Coronary artery (tissue), 2 donors: ENCODE measurements at regions not wholly inside any gene's neighbourhood (a gene's known extent, or its start where the extent isn't known, plus 50 kb on each side); places are given as distances from the start of the nearest gene placed in this dataset.

Experiments used
- DNase-seq: peaks from one replicate; pipeline ENCODE4 v3.0.0-alpha.2; 2017; ENCODE audit warnings: low spot score
- H3K27ac ChIP-seq, 2 donors: fragments of 200-600 bp; sonication (generic); one replicate each; pipeline ENCODE4 v1.5.1; 2016 to 2019
- H3K4me3 ChIP-seq: fragments of 200-600 bp; sonication (generic); 2 replicates; pipeline ENCODE4 v1.5.1; 2016; ENCODE audit warnings: mild to moderate bottlenecking, moderate library complexity
- TF ChIP-seq, protein P1 (sequence below): fragments of 200-600 bp; sonication (generic); IDR thresholded peaks from one replicate; pipeline ENCODE4 v1.5.1; 2019; ENCODE audit warnings: antibody characterized with exemption

DNA sequence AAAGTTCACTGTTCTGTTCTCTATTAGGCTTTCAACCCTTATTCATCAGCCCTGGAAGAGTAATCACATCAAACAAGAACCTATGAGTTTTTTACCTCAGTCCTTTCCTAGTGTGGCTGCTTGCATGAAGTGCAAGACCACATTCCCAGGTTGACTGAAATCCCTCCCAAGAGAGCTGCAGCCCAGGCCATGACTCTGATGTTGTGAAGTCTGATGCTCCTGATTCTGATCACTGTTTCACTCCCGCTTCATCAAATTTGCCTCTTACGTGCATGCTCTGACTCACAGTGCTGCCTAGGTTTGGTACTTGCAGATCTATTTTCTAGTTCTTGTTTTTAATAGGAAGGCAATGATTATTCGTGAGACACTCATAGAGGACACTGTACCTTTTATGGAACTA lies 58.2 kb upstream of the DSEL start:
- Histone ChIP-seq H3K27ac (no peak overlapping the region), H3K4me3 (no peak overlapping the region)
- TF ChIP-seq, protein P1, sequence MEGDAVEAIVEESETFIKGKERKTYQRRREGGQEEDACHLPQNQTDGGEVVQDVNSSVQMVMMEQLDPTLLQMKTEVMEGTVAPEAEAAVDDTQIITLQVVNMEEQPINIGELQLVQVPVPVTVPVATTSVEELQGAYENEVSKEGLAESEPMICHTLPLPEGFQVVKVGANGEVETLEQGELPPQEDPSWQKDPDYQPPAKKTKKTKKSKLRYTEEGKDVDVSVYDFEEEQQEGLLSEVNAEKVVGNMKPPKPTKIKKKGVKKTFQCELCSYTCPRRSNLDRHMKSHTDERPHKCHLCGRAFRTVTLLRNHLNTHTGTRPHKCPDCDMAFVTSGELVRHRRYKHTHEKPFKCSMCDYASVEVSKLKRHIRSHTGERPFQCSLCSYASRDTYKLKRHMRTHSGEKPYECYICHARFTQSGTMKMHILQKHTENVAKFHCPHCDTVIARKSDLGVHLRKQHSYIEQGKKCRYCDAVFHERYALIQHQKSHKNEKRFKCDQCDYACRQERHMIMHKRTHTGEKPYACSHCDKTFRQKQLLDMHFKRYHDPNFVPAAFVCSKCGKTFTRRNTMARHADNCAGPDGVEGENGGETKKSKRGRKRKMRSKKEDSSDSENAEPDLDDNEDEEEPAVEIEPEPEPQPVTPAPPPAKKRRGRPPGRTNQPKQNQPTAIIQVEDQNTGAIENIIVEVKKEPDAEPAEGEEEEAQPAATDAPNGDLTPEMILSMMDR = no peak
- no peak for DNase-seq

DNA sequence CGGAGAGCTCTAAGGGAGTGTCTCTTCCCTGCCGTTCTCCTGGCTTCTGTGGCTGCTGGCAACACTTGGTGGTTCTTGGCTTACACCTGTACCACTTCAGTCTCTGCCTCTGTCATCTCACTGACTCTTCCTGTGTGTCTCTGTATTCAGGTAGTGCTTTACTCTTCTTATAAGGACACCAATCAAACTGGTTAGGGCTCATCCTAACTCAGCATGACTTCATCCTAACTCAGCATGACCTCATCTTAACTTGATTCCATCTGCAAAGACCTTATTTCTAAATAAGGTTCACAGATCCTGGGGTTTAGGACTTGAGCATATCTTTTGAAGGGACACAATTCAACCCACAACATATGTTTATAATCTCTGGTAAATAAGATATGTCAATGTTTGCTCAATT lies 51.6 kb upstream of the DSEL start:
- no peak for DNase-seq
- TF ChIP-seq, protein P1 = no peak
- no peak overlapping the region for H3K4me3 ChIP-seq
- no peak overlapping the region for H3K27ac ChIP-seq
